ENCODE measurements at regions not wholly inside any gene's neighbourhood (a gene's known extent, or its start where the extent isn't known, plus 50 kb on each side); places are given as distances from the start of the nearest gene placed in this dataset.

DNA sequence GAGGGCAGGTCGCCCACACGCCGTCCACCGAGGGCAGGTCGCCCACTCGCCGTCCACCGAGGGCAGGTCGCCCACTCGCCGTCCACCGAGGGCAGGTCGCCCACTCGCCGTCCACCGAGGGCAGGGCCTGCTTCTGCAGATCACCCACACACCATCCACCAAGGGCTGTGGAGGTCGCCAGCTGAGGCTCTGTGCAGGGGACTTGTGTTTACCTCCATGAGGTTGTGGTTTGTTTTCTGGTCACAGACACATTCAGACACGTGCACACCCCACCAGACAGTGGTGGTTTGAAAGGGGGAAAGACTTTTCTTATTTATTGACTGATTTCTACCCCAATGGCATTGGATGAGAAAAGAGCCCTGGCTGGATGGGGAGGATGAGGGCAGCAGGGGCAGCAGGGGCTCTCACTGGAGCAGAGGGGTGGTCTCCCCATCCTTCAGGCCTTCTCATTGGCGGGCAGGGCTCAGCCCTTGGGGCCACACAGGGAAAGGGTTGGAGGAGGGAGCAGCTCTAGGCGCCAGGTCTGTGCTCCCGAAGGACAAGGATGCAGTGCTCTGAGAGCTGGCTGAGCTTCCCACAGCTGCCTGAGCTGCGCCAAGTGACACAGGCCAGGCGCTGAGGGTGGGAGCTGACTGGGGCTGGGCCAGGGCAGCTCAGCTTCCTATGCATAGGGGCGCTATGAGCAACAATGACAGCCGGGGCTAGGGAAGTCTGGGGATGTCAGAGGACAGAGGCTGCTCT, 252.6 kb upstream of the B3GAT1 start (continued):
- TF ChIP-seq ATF2 (IDR thresholded peaks at IDR 0.05; ENCODE audit: low read length) (no peak), TAF7 (optimal IDR thresholded peaks at IDR 0.05; ENCODE audit: borderline replicate concordance, low read depth, low read length) (no peak), FOSL1 (IDR thresholded peaks at IDR 0.05; ENCODE audit: insufficient read depth, low read depth, low read length) (no peak), TEAD4 (IDR thresholded peaks at IDR 0.05; ENCODE audit: low read depth, low read length) (no peak), RNF2 (IDR thresholded peaks at IDR 0.05; ENCODE audit: borderline replicate concordance, low read depth, low read length, missing control alignments, poor library complexity, severe bottlenecking) (no peak)
